ENCODE measurements at regions not wholly inside any gene's neighbourhood (a gene's known extent, or its start where the extent isn't known, plus 50 kb on each side); places are given as distances from the start of the nearest gene placed in this dataset.

DNA sequence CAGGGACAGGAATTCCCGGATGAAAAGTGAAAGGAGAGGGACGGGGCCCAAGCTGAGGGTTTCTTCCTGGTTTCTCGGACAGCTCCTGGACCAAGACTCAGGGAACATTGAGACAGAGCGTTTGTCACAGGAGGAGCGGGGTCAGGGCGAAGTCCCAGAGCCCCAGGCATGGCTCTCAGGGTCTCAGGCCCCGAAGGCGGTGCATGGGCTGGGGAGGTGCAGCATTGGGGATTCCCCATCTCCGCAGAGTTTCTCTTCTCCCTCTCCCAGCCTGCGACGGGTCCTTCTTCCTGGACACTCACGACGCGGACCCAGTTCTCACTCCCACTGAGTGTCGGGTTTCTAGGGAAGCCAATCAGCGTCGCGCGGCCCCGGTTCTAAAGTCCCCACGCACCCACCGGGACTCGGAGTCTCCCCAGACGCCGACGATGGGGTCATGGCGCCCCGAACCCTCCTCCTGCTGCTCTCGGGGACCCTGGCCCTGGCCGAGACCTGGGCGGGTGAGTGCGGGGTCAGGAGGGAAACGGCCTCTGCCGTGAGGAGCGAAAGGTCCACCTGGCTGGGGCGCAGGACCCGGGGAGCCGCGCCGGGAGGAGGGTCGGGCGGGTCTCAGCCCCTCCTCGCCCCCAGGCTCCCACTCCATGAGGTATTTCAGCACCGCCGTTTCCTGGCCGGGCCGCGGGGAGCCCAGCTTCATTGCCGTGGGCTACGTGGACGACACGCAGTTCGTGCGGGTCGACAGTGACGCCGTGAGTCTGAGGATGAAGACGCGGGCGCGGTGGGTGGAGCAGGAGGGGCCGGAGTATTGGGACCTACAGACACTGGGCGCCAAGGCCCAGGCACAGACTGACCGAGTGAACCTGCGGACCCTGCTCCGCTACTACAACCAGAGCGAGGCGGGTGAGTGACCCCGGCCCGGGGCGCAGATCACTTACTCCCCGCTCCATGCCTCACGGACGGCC lies 54.6 kb upstream of the POLR1H start (continued):
- TF ChIP-seq, protein P1, sequence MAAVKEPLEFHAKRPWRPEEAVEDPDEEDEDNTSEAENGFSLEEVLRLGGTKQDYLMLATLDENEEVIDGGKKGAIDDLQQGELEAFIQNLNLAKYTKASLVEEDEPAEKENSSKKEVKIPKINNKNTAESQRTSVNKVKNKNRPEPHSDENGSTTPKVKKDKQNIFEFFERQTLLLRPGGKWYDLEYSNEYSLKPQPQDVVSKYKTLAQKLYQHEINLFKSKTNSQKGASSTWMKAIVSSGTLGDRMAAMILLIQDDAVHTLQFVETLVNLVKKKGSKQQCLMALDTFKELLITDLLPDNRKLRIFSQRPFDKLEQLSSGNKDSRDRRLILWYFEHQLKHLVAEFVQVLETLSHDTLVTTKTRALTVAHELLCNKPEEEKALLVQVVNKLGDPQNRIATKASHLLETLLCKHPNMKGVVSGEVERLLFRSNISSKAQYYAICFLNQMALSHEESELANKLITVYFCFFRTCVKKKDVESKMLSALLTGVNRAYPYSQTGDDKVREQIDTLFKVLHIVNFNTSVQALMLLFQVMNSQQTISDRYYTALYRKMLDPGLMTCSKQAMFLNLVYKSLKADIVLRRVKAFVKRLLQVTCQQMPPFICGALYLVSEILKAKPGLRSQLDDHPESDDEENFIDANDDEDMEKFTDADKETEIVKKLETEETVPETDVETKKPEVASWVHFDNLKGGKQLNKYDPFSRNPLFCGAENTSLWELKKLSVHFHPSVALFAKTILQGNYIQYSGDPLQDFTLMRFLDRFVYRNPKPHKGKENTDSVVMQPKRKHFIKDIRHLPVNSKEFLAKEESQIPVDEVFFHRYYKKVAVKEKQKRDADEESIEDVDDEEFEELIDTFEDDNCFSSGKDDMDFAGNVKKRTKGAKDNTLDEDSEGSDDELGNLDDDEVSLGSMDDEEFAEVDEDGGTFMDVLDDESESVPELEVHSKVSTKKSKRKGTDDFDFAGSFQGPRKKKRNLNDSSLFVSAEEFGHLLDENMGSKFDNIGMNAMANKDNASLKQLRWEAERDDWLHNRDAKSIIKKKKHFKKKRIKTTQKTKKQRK (IDR thresholded peaks at IDR 0.05; ENCODE audit: low read length), result no peak
- TF ChIP-seq NR3C1 (CRISPR knock-in tag; IDR thresholded peaks at IDR 0.05), result no peak
- TF ChIP-seq ZNF577 (CRISPR knock-in tag; IDR thresholded peaks at IDR 0.05; ENCODE audit: borderline replicate concordance, low read depth), result no peak
- no peak for TF ChIP-seq NFE2 (CRISPR knock-in tag; IDR thresholded peaks at IDR 0.05)
- TF ChIP-seq ZSCAN21 (CRISPR knock-in tag; IDR thresholded peaks at IDR 0.05; ENCODE audit: borderline replicate concordance), result 0 out of 2 replicates have a peak, but pooled peaks have one; percentile 66
- peak; percentile 75; the same call in 1 of the 2 replicates for TF ChIP-seq SNAI1 (CRISPR knock-in tag; IDR thresholded peaks at IDR 0.05; ENCODE audit: borderline replicate concordance)
- TF ChIP-seq, protein P2, sequence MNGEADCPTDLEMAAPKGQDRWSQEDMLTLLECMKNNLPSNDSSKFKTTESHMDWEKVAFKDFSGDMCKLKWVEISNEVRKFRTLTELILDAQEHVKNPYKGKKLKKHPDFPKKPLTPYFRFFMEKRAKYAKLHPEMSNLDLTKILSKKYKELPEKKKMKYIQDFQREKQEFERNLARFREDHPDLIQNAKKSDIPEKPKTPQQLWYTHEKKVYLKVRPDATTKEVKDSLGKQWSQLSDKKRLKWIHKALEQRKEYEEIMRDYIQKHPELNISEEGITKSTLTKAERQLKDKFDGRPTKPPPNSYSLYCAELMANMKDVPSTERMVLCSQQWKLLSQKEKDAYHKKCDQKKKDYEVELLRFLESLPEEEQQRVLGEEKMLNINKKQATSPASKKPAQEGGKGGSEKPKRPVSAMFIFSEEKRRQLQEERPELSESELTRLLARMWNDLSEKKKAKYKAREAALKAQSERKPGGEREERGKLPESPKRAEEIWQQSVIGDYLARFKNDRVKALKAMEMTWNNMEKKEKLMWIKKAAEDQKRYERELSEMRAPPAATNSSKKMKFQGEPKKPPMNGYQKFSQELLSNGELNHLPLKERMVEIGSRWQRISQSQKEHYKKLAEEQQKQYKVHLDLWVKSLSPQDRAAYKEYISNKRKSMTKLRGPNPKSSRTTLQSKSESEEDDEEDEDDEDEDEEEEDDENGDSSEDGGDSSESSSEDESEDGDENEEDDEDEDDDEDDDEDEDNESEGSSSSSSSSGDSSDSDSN (CRISPR knock-in tag; IDR thresholded peaks at IDR 0.05), result peak; percentile 61; the same call in 1 of the 2 replicates
- TF ChIP-seq ZFX (CRISPR knock-in tag; IDR thresholded peaks at IDR 0.05; ENCODE audit: low read depth), result peak; percentile 27; the same call in 1 of the 2 replicates
- no peak for TF ChIP-seq ATAD3A (CRISPR knock-in tag; IDR thresholded peaks at IDR 0.05)
- TF ChIP-seq, protein P3, sequence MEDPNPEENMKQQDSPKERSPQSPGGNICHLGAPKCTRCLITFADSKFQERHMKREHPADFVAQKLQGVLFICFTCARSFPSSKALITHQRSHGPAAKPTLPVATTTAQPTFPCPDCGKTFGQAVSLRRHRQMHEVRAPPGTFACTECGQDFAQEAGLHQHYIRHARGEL (CRISPR knock-in tag; IDR thresholded peaks at IDR 0.05), result 0 out of 2 replicates have a peak, but pooled peaks have one; percentile 28
- TF ChIP-seq ZNF263 (CRISPR knock-in tag; IDR thresholded peaks at IDR 0.05), result peak; percentile 35; the same call in 1 of the 2 replicates
- TF ChIP-seq SP4 (CRISPR knock-in tag; IDR thresholded peaks at IDR 0.05), result peak; percentile 45; the same call in 1 of the 2 replicates
- TF ChIP-seq GFI1 (CRISPR knock-in tag; IDR thresholded peaks at IDR 0.05; ENCODE audit: borderline replicate concordance), result 0 out of 2 replicates have a peak, but pooled peaks have one; percentile 36
- no peak for TF ChIP-seq ZFP36 (IDR thresholded peaks at IDR 0.05; ENCODE audit: borderline replicate concordance, low read depth, low read length, partially characterized antibody)
- TF ChIP-seq, protein P4, sequence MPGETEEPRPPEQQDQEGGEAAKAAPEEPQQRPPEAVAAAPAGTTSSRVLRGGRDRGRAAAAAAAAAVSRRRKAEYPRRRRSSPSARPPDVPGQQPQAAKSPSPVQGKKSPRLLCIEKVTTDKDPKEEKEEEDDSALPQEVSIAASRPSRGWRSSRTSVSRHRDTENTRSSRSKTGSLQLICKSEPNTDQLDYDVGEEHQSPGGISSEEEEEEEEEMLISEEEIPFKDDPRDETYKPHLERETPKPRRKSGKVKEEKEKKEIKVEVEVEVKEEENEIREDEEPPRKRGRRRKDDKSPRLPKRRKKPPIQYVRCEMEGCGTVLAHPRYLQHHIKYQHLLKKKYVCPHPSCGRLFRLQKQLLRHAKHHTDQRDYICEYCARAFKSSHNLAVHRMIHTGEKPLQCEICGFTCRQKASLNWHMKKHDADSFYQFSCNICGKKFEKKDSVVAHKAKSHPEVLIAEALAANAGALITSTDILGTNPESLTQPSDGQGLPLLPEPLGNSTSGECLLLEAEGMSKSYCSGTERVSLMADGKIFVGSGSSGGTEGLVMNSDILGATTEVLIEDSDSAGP (CRISPR knock-in tag; IDR thresholded peaks at IDR 0.05; ENCODE audit: borderline replicate concordance), result peak; percentile 56; the same call in 1 of the 2 replicates
- TF ChIP-seq CCAR2 (optimal IDR thresholded peaks at IDR 0.05; ENCODE audit: low read depth, low read length), result no peak
- TF ChIP-seq MEIS1 (CRISPR knock-in tag; IDR thresholded peaks at IDR 0.05; ENCODE audit: borderline replicate concordance), result no peak
- TF ChIP-seq, protein P5, sequence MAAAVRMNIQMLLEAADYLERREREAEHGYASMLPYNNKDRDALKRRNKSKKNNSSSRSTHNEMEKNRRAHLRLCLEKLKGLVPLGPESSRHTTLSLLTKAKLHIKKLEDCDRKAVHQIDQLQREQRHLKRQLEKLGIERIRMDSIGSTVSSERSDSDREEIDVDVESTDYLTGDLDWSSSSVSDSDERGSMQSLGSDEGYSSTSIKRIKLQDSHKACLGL (CRISPR knock-in tag; IDR thresholded peaks at IDR 0.05), result peak; percentile 27; the same call in 1 of the 2 replicates

Data from HepG2 (cell line).